Mucosa of descending colon (tissue), 3 donors: ENCODE measurements at regions not wholly inside any gene's neighbourhood (a gene's known extent, or its start where the extent isn't known, plus 50 kb on each side); places are given as distances from the start of the nearest gene placed in this dataset.

ENCODE experiments used
- ATAC-seq: fragments of 200-7000 bp; cut with Tn5 transposase; one replicate; pipeline ENCODE4 v1.9.1; 2020; ENCODE audit warnings: mild to moderate bottlenecking, moderate library complexity
- DNase-seq, 3 donors: peaks; one replicate each; pipeline ENCODE4 v3.0.0-alpha.2; 2020
- H3K36me3 ChIP-seq: fragments of 200-600 bp; one replicate; pipeline ENCODE4 v1.8.0; 2021; ENCODE audit warnings: low read depth, mild to moderate bottlenecking
- H3K4me1 ChIP-seq: fragments of 200-600 bp; one replicate; pipeline ENCODE4 v1.8.0; 2021; ENCODE audit warnings: low read depth, mild to moderate bottlenecking
- H3K4me3 ChIP-seq: fragments of 200-600 bp; one replicate; pipeline ENCODE4 v1.8.0; 2021; ENCODE audit warnings: mild to moderate bottlenecking
- H3K9me3 ChIP-seq: fragments of 200-600 bp; one replicate; pipeline ENCODE4 v1.8.0; 2021; ENCODE audit warnings: mild to moderate bottlenecking
- intact Hi-C, 2 donors: fragments of 100-400 bp; cut with DNase I in 1 of 2; cut with micrococcal nuclease in 1 of 2; formaldehyde crosslinking; loops; one replicate each; pipeline versions ENCODE4 v1.11.0 to v1.11.1; 2022; cut with DNase I, micrococcal nuclease
- TF ChIP-seq, protein P1 (sequence below): fragments of 200-600 bp; IDR thresholded peaks from one replicate; pipeline ENCODE4 v1.8.0; 2022; ENCODE audit warnings: antibody characterized with exemption, mild to moderate bottlenecking
- donor health status: DM: no; HTN: no; CAD: no; lungs with moderate emphysema.
- donor health status: DM: no; HTN: no; CAD: no.
- donor health status: DM: no; HTN: yes; CAD: no.

DNA sequence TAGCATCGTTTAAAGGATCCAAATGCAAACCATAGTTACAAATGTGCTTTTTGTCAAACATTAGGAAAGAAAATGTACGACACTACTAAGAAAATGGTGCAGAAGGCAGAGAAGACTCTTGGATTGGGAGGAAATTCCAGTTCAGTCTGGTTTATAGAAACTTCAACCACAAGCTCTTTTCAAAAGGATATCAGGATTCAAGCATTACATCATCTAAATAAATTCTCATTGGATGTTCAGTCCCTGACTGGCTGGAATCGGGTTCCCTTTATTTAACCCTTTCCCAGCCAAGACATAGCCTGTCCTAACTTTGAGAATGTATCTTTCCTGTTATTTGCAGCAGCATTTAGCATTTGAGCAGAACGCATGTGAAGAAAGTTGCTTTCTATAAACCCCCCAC, 184.6 kb downstream of the LMO4 start:
- Histone ChIP-seq H3K4me3 (no peak overlapping the region), H3K9me3 (no peaks in the 10 kb centered on the region), H3K4me1 (no peaks in the 10 kb centered on the region), H3K36me3 (no peaks in the 10 kb centered on the region)
- TF ChIP-seq, protein P1, sequence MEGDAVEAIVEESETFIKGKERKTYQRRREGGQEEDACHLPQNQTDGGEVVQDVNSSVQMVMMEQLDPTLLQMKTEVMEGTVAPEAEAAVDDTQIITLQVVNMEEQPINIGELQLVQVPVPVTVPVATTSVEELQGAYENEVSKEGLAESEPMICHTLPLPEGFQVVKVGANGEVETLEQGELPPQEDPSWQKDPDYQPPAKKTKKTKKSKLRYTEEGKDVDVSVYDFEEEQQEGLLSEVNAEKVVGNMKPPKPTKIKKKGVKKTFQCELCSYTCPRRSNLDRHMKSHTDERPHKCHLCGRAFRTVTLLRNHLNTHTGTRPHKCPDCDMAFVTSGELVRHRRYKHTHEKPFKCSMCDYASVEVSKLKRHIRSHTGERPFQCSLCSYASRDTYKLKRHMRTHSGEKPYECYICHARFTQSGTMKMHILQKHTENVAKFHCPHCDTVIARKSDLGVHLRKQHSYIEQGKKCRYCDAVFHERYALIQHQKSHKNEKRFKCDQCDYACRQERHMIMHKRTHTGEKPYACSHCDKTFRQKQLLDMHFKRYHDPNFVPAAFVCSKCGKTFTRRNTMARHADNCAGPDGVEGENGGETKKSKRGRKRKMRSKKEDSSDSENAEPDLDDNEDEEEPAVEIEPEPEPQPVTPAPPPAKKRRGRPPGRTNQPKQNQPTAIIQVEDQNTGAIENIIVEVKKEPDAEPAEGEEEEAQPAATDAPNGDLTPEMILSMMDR: no peak
- intact Hi-C loops: no loop called here
- ATAC-seq (no peak), DNase-seq (no peak)

DNA sequence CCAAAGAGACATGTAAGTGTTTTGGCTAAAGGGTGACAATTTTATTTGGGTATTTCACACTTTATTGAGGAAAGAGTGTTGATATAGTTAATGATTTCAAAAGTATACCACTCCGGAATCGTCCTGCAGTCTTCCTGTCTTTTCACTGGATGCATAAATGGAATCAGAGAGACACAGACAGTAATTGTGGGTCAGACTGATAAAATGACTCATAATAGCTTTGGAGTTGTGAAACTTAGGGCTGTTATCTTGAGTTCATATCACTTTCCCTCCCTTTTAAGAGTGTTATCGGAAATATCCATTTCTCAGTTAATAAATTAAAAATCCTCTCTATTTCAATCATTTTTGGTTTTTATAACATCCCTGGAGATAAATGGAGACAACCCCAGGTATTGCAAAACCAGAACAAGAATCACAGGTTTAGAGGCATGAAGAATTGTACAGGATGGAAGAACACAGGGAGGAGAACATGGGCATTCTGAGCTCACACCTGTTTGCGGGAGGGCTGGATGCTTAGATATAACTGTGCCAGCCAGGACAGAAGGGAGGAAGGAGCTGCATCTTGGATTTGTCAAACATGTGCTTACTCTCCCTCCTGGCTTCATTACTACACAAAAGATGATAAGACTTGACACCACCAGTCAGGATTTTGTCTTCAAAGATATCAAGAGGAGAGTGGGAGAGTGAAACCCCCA, 185.4 kb downstream of the LMO4 start:
- H3K36me3 ChIP-seq: no peaks in the 10 kb centered on the region
- DNase-seq: no peak
- intact Hi-C loops: no loop called here
- TF ChIP-seq, protein P1: no peak
- no peak for ATAC-seq
- no peak overlapping the region for H3K4me3 ChIP-seq
- H3K9me3 ChIP-seq: no peaks in the 10 kb centered on the region
- no peaks in the 10 kb centered on the region for H3K4me1 ChIP-seq

DNA sequence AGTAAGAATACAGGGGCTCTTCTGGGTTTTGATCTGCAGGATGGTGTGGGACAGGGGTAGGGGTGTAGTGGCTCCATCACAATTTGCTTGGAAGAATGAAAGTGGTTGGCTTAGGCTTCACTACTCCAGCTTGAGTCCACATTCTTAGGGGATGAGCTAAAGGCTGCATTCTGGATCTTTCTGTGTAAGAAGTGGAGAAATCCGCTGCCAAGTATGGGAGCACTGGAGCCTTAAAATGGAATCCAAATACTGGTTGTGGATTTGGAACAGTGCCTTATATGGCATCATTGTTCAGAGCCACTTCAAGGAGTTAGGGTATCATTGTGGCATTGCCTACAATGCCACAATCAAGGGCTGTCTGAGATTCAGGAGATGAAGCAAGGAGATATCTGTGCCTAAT, 187.1 kb downstream of the LMO4 start:
- ATAC-seq (peak; percentile 27), DNase-seq (no peak)
- Histone ChIP-seq H3K4me3 (no peak overlapping the region), H3K9me3 (no peaks in the 10 kb centered on the region), H3K4me1 (no peaks in the 10 kb centered on the region), H3K36me3 (no peaks in the 10 kb centered on the region)
- TF ChIP-seq, protein P1: no peak
- intact Hi-C loops: no loop called here

DNA sequence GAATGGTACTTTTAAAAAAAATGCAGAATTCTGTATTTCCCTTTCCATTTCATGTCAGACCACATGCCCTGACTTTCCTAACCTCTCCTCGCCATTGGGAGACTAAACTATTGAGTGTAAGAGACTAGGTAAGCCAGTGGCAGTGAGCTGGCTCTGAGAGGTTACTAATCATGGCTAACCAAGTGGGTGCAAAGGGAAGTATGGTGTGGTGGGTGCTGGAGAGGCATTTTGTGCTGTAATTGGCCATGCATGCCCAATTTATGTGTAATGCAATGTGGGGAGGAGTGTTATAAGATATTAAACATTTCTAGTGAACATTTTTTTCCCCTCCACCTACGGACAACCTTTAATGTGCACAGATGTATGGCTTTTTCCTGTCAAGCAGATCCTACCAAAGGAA, 190.1 kb downstream of the LMO4 start:
- no peaks in the 10 kb centered on the region for H3K4me1 ChIP-seq
- no peaks in the 10 kb centered on the region for H3K36me3 ChIP-seq
- TF ChIP-seq, protein P1: no peak
- no peak overlapping the region for H3K4me3 ChIP-seq
- intact Hi-C loops: no loop called here
- no peaks in the 10 kb centered on the region for H3K9me3 ChIP-seq
- ATAC-seq (no peak), DNase-seq (no peak)

DNA sequence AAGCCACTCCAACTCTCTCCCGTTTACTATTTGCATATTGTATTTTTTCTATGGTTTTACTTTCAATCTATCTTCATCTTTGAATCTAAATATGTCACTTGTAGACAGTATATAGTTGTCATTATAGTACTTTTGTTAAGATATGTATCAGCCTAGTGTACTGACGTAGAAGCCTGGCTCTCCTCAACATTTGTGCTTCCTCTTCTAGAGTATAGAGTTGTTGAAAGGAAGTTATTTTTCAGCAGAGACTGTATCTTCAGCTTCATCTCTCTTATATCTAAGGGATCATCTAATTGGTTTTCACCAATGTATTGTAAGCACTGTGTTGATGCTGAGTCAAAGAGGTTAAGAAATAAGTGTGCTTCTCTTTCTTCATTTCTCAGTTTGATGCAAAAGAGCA, 192.8 kb downstream of the LMO4 start:
- intact Hi-C loops: no loop called here
- TF ChIP-seq, protein P1: no peak
- no peaks in the 10 kb centered on the region for H3K9me3 ChIP-seq
- no peak for ATAC-seq
- H3K4me3 ChIP-seq: no peak overlapping the region
- DNase-seq: no peak
- no peaks in the 10 kb centered on the region for H3K36me3 ChIP-seq
- H3K4me1 ChIP-seq: no peaks in the 10 kb centered on the region

DNA sequence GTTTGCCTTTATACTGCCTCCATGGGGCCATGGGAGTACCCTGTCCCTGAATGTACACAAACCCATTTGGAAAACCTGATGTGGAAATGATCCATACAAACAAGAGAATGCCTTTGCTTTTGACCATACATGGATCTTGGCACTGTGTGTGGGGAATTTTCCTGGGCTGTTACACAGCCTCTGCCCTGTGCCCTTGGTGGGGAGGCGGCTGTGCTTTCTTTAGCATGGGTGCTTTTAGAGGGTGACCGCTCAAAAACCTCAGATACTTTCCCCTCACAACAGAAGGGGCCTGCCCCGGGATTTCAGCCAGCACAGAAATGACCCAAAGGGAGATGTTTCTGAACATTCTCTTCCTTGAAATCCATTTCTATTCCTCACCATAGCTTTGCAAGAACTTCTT, 194.8 kb downstream of the LMO4 start:
- ATAC-seq: no peak
- no peaks in the 10 kb centered on the region for H3K9me3 ChIP-seq
- no peak overlapping the region for H3K4me3 ChIP-seq
- intact Hi-C loops: no loop called here
- DNase-seq: no peak
- H3K4me1 ChIP-seq: no peaks in the 10 kb centered on the region
- TF ChIP-seq, protein P1: no peak
- no peaks in the 10 kb centered on the region for H3K36me3 ChIP-seq
